ENCODE measurements at regions not wholly inside any gene's neighbourhood (a gene's known extent, or its start where the extent isn't known, plus 50 kb on each side); places are given as distances from the start of the nearest gene placed in this dataset.
"Not testable (repeated sequence)": the region's sequence is repeated elsewhere in the genome, so short reads cannot be mapped to it uniquely, and the experiment has no call there.

DNA sequence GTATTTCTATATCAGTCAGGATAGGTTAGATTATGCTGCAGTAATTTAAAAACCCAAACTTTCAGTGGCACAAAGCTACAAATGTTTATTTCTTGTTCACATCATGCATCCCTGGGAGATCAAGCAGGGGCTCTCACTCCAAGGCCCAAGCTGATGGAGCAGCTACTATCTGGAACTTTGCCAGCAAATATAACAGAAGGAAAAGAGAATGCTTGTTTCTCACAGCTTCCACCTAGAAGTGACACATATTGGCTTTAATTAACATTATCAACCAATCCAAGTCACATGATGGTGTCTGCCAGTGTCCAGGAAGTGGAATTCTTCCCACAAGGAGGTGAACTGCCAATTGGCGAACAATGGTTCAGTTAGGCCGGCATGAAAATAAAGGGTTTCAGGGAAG, 306.9 kb downstream of the BCL11A start:
- no peak for DNase-seq (ENCODE audit: low spot score)

DNA sequence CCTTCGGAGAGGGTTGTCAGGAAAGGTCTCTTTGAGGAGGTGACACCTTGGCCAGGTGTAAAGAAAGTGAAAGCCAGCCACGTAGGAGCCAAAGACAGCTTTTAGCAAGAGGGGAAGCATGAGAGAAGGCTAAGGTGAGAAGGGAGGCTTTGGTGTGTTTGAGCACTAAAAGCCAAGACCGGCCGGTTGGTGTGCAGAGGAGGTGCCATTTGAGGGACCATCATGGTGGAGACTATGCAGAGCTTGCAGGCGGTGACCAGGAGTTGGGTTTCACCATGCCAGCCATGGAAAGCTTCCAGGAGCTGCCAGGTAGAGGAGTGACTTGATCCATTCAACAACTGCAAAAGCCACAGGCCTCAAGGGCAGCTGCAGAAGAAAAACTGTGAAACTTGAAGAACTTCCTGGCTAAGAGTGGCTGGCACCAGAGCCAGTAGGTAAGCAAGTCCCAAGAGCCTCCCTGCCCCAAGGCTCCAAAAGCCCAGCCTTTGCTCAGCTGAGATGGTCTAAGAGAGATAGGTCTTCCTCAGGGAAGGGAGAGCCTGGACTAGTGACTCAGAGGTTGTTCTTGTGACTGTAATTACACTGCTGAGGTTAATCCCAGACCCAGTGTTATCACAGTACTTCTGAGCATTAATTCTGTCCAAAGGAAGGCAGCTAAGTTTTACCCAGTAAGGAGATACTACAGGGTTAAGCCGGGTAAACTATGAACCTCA, 319.0 kb downstream of the BCL11A start:
- DNase-seq (ENCODE audit: low spot score), result no peak

DNA sequence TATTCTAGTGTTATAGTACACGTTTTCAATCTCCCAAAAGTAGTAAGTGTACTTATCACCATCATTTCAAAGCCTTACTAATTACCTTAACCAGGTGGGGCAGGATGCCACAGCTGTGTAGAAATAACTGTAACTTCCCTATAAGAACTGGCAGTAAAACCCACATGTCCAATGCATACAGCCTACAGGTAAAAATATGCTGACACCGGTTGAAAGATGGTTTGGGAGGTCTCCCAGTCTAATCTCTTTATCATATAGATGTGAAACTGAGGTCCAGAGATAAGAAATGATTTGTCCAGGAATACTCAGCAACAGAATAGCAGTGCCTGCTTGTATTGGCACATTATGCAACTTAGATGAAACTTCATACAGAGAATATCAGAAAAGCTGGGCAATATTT, 322.9 kb downstream of the BCL11A start:
- no peak for DNase-seq (ENCODE audit: low spot score)

DNA sequence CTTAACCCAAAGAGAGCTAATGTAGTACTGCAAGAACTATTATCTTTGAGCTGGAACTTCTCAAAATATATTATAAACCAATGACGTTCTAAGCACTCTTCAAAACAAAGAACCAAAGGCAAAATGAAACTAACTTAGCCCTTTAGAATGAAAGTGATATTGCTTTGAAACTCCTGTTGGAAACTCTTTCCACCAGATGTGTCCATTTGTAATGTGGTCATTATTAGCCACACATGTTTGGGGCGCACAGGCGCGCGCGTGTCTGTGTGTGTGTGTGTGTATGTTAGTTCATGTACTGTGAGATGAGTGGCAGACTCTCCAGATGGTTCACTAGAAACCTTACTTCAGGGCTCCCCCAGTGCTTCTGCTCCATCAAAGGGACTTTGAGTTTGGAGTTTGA, 323.4 kb downstream of the BCL11A start:
- DNase-seq (ENCODE audit: low spot score), result no peak

DNA sequence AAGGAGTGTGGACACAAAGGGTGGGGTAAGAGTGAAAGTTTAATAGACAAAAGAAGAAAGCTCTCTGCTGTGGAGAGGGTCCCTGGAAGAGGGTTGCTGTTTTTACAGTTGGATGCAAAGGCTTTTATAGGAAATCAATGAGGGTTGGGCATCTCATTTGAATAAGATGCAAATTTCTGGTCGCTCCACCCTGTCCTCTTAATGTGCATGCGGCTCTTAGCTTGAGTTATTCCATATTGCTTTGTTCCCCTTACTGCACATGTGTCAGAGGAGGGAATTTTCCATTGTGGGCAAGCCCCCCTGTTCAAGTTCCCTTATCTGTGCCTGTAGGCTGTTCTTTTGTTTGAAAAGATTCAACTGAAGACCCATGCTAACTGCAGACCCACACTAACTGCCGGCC, 326.5 kb downstream of the BCL11A start:
- no peak for DNase-seq (ENCODE audit: low spot score)

DNA sequence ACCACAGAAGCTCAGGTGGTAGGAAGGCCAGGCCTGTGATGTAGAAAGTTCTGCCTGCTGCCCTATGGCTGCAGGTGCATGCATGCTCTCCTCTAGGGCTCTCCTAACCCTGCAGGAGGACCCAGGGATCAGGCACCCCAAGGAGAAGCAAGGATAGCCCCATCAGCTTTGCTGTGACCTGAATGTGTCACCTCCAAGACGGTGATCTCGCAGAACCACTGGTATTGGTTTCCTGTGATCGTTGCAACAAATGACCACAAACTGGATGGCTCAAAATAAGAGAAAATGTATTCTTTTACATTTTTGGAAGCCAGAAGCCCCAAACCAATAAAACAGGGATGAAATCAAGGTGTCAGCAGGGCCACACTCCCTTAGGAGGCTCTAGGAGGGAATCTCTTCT, 327.3 kb downstream of the BCL11A start:
- no peak for DNase-seq (ENCODE audit: low spot score)

DNA sequence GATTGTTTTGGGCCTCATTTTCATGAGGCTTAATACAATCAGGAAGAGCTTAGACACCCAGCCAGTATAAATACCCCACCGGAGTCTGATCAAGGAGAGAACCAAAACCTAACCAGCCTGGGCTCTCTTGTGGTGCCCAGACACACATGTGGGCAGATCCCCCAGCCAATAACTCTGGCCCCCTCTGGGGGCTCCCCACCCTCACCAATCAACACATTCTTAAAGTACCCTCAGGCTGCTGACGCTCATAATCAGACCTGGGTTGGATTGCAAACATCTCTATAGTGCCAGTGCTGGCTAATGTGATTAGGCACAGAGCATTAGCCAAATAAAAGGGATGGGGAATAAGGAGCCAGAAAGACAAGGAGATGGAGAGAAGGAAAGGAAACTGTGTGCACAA, 329.6 kb downstream of the BCL11A start:
- DNase-seq (ENCODE audit: low spot score), result no peak

DNA sequence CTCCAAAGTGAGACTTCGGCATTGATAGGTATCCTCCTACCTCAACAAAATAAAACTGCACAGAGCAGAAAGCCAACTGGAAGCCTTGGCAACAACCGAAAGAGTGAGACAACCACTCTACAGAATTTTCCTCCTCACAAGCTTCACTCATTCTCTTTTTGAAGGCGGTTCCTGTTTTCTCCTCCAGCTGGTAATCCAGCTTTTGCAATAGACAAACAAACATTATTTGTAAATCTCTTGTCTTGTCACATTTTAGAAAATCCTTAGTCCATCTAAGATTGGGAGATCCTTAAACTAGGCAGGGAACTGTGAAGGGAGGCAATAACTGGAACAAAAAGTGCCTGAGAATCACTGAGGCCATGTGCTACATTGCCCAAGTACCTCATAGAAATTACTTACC, 332.4 kb downstream of the BCL11A start:
- DNase-seq (ENCODE audit: low spot score), result no peak

DNA sequence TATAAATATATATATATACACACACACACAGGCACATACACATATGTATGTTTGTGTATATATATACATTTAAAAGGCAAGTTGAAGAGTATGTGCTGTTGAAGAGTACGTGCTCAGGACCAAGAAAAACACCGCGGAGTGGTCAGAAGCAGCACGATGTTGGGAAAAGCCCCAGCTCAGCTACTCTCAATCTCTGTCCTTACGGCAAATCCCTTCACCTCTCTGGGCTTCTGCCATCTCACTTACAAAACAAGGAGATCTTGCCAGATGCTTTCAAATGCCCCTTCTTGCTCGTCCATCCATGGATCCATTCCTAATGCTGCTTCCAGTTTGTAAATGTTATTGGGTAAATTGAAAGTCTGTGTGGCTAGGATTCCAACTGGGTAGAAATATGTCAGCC, 333.9 kb downstream of the BCL11A start:
- no peak for DNase-seq (ENCODE audit: low spot score)

DNA sequence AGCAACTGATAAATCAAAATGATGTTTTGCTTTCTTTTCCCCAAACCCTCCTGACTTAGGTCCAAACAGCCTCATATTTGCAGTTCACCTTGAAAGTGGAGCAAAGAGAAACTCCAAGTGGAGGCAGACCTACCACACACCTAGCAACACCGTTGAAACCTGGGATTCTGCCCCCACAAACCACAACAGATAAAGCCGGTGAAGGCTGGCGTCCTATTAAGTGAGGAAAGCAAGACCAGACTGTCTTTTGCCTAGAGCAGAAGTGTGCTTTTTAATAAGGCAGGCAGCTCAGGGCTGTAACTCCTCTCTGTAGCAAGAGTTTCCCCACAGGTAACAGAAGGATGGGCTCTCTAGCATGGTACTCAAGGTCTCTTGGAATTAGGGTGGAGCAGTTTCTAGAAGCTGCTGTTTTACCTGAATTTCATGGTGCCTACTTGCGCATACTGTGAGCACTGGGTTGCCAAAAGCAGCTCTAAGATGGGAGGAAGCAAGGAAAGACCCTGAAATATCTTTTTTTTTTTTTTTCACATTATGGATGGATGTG, 336.9 kb downstream of the BCL11A start:
- DNase-seq (ENCODE audit: low spot score), result no peak

DNA sequence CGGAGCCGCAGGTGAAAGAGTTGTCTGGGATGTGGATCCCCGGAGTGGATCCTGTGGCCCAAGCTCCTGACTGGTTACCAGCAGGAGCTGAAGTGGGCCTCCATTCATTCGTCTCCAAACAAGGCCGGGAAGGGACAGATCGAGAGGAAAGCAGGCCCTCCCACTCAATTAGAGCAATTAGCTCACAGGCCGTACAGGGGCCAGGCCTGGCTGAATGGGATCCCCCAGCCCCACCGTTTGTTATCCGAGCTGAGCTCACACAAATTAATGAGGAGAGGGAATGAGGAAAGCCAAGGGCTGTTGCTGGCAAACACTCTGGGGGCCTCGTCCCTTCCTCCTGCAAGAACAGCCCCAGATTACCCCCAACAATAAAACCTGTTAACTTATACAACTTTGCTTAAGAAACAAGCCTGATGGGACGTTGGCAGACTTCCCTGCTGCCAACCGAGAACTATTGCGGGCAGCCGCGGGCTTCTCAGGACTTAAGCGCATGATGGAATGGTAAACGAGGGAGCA, 338.0 kb downstream of the BCL11A start:
- peak; percentile 44 for DNase-seq (ENCODE audit: low spot score)

DNA sequence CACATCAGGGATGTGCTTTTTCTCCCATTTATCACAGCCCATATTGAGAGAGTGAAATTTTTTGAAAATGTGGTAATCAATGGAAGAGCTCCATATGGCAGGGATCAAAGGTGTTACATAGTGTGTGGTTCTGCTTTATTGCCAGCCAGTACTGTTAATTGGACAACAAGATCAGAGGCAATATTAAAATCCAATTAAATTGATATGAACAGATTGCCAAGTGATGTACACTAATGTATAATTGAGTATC, 338.9 kb downstream of the BCL11A start:
- no peak for DNase-seq (ENCODE audit: low spot score)

DNA sequence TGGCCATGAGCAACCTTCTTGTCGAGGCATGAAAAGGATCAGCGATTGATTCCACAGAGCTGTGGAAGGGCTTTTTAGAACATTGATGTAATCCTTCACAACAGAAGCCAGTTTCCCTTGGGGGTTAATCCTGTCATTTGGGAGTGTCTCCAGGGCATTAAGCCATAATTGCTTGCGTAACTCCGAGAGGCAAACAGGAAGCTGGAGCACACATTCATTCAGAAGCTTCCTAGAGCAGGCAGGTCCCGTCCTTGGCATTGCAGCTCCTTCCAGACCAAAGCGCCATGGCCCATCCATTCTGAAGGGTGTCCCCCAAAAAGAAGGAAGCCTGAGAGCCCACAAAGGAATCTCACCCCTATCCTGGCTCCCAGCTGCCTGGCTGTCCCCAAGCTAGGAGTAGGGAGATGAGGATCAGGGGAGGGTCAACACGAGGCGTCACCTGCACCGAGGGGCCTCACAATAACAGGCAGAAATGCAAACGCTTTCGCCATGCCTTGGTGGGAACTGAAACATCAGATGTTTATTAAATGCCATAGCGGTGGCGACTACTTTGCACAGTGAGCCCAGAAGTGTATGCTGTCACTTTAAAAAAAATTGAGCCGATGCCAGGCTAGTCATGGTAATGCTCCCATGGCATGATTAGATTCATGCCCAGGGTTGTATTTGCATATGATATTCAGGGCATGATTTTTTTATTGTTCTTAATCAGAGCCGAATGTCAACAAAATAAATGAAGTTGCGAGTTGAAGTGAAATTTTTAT, 339.4 kb downstream of the BCL11A start:
- no peak for DNase-seq (ENCODE audit: low spot score)

DNA sequence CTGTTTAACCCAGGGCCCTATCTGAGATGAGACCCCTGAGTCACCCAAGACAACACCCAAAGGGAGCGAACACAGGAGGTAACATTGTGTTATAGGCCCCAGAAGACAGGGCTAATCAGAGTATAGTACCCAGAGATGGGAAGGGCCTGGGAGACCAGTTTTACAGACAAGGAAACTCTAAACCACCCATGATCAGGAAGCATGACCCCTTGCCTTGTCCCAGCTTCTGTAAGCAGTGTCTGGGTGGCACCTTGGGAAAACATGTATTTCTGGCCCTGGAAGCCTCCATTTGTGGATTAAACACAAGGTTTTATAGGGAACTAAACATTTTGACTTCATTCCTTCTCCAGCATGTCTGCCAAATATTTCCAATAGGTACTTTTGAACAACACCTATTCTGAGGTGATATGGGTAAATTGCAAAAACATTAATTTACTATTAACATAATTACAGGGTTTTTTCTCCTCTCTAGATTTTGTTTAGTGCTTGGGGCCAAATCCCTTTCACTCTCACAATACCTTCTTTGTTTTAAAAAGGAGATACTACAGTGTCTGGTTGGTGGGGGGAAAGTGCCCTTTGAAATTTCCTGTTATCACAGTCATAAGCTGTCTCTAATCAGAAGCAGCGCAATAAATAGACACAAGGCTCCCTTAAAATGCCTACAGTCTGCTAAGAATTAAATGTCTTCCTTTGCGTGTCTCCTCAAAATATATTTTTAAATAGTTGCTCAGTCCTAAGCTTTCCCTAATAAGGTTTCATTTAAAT, 341.1 kb downstream of the BCL11A start:
- no peak for DNase-seq (ENCODE audit: low spot score)

DNA sequence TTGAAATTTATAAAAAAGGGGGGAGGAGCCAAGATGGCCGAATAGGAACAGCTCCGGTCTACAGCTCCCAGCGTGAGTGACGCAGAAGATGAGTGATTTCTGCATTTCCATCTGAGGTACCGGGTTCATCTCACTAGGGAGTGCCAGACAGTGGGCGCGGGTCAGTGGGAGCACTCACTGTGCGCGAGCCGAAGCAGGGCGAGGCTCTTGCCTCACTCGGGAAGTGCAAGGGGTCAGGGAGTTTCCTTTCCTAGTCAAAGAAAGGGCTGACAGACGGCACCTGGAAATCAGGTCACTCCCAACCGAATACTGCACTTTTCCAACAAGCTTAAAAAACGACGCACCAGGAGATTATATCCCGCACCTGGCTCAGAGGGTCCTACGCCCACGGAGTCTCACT, 364.4 kb downstream of the BCL11A start:
- DNase-seq (ENCODE audit: low spot score), result not testable (repeated sequence)

DNA sequence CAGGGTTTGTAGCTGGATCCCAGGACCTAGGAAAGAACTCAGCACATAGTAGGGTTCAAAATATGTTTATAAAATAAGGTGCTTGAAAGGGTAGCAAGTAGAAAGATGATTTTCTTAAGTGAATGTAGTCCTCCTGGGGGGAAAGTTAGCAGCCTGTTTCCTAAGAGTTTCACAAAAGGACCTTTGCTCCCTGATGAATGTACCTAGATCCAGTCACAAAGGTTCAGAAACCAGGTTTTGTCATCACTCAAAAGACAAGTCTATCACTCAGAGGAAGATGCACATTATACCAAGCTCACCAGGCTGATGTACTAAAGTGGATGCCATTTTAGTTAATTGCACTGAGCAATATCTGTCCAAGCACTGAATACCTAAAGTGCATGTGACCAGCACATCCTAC, 378.2 kb downstream of the BCL11A start:
- no peak for DNase-seq (ENCODE audit: low spot score)

DNA sequence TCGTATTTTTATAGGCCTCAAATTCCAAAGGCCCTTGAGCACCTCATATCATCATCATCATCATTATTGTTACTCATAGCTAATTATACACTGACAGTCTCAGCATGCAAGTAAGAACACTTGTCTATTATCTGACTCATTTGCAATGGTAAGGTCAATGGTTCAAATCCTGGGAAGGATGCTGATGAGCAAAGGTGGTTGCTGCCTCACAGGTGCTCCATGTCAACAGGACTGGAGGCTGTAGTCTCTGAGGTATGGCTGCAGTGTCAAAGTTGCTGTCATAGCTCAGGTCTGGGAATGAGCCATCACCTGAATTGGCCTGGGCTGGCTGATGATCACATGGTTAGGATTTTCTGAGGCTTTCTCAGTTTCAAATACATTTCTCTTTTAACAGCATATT, 379.3 kb downstream of the BCL11A start:
- no peak for DNase-seq (ENCODE audit: low spot score)

DNA sequence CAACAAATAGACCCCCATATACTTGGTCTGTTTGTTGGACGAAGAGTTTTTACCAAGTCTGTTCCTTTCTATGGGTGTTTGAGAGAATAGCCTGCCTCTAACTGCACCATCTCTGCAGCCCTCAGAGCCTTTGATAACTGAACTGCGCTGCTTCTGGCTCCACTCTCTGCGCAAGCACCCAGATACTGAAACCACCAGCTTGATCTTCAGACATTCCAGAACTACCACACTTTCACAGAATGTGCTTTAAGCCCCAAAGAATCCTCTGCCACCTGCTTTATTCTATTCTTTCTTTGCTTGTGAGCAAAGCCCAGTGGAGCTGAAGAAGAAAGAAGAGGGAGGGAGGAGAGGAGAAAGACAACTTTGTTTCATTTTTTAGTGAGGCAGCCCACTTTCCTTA, 380.7 kb downstream of the BCL11A start:
- DNase-seq (ENCODE audit: low spot score), result no peak

DNA sequence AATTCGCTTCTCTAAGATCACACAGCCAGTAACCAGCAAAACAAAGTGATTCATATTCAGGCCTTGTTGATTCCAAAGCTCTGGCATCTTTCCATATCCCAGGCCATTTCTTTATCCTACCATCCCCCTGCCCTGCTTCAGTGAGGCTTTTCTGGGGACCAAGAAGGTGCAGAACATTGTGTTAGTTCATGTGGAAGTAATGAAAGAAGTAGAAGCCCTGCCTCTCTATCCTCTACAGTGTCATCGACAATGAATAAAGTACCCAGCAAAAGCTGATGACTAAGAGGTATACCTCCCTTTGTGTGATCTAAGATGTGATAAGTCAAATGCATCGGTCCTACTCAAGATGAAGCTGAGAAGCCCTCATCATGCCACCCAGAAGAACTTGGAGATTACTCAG, 383.2 kb downstream of the BCL11A start:
- DNase-seq (ENCODE audit: low spot score), result no peak

DNA sequence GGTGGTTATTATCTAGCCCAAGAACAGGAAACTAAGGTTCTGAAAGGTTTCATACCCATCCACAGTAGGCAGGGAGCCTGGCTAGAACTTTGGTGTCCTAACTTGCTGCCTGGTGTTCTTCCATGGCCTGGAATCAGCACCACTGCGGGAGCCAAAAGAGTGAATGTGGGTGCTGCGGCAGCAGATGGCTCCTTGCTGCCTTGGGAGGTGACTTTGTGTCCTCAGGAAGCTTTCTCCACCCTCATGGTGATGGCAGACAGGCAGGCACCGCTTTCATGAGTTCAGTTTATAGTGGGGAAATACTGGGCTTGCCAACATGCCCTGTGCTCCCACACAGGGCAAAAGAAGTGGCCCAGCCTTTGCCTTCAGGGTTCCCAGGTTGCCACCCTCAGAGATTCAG, 385.2 kb downstream of the BCL11A start:
- no peak for DNase-seq (ENCODE audit: low spot score)

DNA sequence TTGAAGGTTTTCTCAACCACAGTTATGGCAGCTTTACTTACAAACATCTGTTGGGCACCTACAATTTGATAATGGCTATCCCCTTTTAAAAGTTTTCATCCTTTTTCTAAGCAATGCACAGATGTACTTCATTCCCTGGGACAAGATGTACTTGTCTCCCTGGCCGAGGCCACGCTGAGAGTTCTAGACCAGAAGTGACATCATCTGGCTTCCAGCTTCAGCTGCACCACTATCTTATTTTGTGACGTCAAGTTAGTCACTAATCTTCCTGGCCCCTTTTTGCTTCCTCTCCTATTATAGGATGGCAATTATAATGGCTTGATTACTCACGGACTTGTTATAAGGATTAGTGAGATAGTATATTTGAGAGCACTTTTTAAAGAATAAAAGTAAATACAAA, 386.4 kb downstream of the BCL11A start:
- DNase-seq (ENCODE audit: low spot score), result no peak

DNA sequence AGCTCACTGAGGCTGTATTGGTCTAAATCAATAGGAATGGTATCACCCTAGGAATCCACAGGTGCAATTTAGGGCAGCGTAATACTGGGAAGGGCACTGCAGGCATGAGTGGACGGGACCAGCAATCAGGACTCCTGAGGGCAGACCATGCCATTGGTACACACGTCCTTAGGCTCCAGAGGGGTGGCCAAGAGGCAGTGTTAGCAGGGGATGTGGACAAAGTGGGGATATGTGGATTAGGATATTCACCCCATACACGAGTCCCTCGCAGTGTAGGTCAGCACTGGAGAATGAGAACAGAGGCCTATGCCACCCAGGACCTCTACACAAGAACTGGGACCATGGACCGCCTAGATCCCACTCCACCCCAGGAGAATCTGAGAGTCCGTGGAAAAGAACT, 389.8 kb downstream of the BCL11A start:
- DNase-seq (ENCODE audit: low spot score), result no peak

DNA sequence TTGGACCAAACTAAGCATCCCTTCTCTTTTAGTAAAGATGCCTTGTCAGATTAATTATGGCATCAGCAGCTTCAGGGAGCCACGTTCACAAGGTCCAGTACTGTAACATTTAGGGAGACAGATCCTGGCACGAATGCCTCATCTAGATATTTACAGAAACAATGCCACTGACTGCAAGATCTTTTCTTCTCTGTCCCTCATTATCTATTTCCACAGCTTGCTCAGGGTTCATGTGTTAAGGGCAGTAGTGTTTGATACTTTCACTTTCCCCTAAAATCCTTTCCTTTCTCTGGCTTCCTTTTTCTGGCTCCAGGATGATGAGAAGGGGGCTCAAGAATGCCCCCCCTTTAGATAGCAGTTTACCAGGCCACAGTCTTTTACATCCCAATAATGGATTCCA, 393.9 kb downstream of the BCL11A start:
- DNase-seq (ENCODE audit: low spot score), result no peak

Data from iPS-NIHi11 (cell line).